ENCODE measurements at regions not wholly inside any gene's neighbourhood (a gene's known extent, or its start where the extent isn't known, plus 50 kb on each side); places are given as distances from the start of the nearest gene placed in this dataset.

DNA sequence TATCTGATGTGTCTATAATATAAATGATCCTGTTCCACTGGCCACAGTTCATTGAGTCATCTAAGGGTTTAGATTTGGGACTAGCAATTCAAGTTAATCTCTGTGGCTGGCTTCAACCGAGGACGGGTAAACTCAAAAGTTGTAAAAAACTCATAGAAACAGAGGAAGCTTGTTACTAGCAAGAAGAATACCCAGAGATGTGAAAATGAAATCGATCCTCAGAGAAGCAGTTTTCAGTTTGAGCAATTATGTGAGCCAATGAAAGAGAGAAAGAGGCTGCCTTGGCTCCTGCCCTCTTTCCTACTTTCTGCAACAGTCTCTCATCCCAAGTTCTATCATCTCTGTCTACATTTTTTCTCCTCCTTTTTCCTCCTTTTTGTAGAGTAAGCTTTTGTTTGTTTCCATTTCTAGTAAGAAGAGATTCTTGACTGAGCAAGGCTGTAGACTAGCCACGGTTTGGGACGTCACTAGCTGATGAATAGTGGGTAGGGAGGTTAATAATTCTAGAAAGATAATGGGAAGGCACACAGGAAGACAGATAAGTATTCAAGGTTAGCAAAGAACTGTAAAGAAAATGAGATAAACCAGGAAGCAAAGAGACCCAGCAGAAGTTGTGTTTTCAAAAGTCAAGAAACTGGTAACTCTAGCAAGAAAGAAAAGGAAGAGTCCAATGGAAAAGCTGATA is 298.9 kb upstream of the NR2F2 start:
- no peak for DNase-seq (ENCODE audit: low read depth)

DNA sequence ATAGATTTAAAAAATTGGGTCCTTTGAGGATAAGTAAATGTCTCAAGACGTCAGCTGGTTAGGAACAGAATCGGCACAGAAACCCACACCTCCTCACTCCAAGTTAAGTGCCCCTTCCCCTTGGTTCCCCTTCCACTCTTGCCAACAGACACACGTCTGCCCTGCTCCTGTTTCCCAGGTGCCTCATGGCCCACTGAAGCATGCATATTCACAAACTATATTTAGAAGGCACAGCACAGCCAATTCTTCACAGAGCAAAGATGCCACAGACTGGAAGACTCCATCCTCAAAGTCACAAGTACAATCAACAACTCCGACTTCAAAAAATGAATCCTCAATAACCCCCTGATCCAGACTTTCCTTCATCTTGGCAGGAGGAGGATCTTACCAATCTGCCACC is 295.4 kb upstream of the NR2F2 start:
- DNase-seq (ENCODE audit: low read depth) = peak; percentile 15

- DNase-seq (ENCODE audit: low read depth) = no peak
These were observed 294.9 kb upstream of the NR2F2 start for GRCh38 chr15:96035635-96036034.

DNA sequence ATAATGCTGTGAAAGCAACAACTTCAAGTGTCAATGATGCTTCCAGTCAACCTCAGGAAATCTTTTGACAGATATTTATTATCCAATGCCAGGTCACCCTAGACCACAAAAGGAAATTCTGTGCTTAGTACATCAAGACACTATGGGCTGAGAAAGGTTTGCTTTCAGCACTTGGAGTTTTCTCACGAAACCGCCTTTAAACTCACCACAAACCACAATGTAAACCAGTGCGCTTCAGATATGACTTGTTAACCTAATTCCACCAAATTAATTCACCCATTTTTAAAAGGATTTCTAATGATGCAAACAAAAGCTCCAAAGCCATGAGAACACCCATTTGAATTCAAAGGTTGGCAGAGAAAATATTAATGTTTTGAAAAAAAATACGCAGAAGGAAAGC is 292.9 kb upstream of the NR2F2 start:
- no peak for DNase-seq (ENCODE audit: low read depth)

DNA sequence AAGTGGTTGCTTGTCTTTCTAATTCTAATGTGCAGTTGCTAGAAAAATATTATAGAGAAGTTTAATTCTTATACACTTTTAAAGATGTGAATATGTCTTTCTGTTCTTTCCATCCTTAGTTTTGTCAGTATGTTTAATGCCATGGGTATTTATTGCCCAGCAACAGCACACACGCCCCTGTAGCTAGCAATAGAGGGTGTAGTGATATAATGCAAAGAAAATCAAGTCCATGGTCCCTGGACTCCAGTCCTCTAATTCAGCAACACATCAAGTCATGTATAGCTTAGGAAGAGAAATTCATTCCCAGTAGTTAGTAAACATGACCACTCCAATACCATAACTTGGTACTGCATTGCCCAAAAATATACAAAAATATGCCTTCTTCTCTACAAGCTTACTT is 292.4 kb upstream of the NR2F2 start:
- no peak for DNase-seq (ENCODE audit: low read depth)

GRCh38 chr15:96038650-96039049 is 291.9 kb upstream of the NR2F2 start:
- no peak for DNase-seq (ENCODE audit: low read depth)

GRCh38 chr15:96041982-96042733 is 288.3 kb upstream of the NR2F2 start:
- DNase-seq (ENCODE audit: low read depth) = no peak

- no peak for DNase-seq (ENCODE audit: low read depth)
These were observed 287.7 kb upstream of the NR2F2 start for GRCh38 chr15:96042734-96043224.

GRCh38 chr15:96043591-96044171 is 286.8 kb upstream of the NR2F2 start:
- DNase-seq (ENCODE audit: low read depth) = no peak

DNA sequence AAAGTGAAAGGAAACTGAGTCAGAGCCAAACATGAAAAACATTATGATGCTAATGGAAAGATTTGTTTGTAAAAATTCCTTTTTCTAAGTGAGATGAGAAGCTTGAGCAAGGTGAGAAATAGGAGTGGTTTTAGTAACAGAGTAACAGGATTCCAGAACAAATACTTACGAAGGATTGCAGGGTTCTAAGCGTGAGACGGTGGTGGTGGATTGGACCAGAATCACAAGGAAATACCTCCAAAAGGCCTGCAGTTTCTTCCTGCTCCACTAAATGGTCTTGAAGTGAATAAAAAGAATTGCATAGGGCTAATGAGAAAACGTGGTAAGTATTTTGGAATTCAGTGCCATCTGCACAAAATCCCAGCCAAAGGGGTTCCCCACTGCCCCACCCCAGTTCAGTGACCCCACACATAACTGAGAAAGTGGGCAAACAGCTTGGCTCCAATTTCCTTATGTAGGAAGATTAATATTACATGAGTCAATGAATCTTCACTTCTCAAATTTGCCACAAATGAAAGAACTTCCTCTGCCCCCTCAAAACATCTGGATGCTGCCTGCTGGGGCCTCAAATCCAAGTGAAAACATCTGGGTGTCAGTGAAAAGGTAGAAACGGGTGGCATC is 283.8 kb upstream of the NR2F2 start:
- DNase-seq (ENCODE audit: low read depth) = peak; percentile 27

DNA sequence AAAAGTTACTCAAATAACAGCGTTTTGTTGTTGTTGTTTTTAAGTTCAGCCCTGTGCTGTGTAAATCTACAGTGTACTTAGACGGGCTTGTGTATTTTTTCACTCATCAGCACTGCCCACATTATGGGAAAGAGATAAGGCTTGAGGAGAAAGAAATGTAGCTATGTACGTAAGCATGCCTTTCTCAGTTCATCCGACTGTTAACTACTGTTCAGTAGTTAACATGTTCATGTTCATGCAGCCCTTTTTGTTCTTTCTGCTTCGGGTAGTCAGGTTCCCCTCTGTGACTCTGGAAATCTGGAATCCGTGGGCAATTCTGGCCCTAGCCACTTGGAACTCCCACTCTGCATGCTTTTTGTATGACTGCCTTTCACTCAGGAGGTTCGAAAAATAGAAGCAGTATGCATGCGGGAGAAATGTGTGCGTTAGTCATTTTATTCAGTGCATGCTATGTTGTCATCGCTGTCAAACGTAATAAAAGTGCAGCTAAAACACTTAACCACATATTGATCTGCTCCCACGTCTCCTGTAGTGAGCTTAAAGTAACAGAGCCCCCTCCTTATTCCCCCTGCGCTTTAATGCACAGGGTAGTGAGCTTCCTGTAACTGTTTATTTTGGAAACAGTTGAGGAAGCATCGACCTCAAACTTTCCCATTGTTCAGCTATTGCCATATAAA is 283.1 kb upstream of the NR2F2 start:
- DNase-seq (ENCODE audit: low read depth) = peak; percentile 67

- DNase-seq (ENCODE audit: low read depth) = no peak
These were observed 281.2 kb upstream of the NR2F2 start for GRCh38 chr15:96049323-96049722.

DNA sequence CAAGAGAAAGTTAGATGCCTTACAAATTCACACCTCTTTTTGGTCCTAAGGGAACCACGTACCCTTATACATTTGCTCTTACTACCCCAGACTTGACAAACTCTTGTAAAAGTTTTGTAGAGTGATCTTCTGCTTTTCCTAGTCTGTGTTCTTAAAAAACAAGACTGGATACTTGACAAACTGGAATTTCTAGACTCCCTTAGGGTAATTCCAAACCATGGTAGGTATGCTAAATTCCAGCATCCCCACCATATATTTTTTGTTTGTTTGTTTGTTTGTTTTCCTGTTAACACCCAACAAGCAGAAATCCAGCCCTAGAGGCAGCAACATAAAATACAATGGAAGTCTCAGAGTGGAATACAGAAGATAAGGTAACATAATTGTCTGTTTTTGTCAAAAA is 280.7 kb upstream of the NR2F2 start:
- no peak for DNase-seq (ENCODE audit: low read depth)

- no peak for DNase-seq (ENCODE audit: low read depth)
These were observed 278.9 kb upstream of the NR2F2 start for GRCh38 chr15:96051598-96051997.

DNA sequence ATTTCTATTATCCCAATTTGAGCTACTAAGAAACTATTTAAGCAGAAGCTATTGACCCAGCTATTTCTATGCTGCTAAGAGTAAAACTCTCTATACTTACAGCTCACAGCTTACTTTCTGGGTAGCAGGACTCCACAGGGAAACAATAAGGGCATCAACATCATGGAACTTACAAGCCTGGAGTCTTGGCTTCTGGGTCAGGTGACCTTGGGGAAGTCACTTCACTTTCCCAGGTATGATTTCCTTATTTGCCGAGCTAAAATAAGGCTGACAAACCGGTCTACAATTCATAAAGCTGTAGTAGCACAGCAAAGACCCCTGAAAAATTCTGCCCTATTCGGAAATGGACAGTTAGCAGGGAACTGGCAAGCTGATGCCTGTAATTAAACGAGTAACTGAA is 278.3 kb upstream of the NR2F2 start:
- no peak for DNase-seq (ENCODE audit: low read depth)

DNA sequence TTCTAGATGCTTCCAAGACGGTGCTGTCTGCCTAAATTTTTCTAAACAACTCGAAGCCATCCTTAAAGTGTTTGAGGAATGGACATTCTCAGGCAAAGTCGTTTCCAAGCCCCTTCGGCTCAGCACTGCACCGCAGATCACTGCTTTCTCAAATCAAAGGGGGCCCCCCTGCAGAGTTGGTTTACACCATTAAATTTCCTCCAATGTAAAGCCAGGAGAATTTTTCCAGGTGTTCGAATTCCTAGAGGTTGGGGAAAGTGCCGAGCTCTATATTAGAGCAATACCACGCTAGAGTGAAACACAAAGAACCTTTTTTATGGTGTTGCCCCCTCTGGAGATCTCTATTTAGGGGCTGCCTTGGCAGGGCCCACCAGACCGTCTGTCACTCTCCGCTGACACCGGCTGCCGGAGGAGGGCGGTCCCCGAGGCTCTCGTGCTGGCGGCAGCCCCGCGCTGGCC is 277.9 kb upstream of the NR2F2 start:
- DNase-seq (ENCODE audit: low read depth) = no peak

DNA sequence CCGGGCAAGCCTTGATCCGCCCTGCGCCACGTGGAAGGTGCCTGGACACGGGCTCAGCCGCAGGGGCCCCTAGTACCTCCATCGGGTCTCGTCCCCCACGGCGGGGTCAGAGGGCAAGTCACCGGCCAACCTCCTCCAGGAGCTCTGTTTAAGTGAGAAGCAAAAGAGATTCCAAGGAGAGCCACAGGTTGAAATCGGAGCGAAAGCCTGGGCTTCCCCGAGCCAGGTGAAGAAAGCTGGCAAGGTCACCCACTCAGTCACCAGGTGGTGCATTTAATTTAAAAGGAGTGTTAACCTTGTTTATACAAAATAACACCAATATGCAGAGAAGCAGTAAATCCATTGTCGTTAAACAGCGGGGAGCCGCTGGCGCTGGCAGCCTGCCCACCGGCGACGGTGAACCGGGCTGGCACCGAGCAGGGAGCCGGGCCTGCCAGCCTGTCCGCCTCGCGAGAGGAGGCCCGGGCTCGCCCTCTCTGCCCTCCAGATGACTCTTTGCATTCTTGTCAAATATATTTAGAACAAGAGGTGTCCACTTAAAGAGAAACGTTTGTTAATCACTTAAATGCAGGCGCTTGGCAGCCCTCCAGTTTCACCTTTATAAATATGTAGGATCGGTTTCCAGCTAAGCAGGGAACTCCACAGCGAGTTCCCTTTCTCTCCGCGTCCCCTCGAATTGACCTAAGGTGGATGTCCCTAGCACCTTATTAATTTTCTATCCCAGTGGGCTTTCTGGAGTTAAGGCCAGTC is 277.3 kb upstream of the NR2F2 start:
- peak; percentile 56 for DNase-seq (ENCODE audit: low read depth)

DNA sequence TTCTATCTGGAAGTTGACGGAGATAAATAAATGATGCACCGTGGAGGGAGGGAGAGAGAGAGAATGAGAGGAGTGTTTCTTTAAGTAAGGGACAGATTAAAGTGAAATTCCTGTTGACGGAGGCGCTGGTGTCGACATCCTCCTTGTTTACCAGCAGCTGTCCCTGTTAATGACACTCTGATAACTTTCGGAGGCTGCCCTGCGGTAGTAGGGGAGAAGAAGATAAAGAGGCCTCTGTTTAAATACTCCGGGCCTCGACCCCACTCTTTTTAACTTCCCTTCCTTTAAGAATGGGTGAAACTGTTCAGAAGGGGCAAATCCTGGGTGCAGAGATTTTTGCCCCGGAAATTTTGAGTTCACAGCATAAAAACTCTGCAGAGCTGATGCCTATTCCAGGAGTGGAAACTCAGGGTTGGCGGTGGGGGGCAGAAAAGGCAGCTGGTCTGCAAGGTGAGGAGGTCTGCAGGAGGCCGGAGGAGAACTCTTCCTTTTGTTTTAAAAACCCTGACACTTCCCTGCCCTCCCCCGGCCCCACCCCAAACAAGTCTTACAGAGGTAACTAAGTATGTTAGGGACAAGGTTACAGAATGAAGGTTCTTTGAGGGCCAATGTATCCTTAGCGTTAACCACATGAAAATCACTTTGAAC is 276.6 kb upstream of the NR2F2 start:
- DNase-seq (ENCODE audit: low read depth) = peak; percentile 72

DNA sequence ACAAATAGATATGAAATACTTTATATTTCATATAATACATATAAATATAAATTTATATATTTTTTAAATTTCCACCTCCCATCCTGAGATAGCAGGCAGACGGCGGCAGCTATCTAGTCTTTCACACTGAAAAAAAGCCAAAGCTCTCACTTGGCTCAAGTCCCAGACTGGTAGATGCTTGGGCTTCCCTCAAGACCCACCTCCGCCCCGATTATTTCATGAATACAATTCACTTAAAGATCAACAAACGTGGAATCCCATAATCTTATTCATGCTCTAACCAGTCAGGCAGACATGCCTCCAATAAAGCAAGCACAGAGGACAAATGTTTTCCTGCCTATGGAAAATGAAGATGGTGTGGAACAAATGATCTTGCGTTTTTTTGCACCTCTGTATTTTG is 275.9 kb upstream of the NR2F2 start:
- no peak for DNase-seq (ENCODE audit: low read depth)

Data from myocyte (in vitro differentiated cells).